CD4-positive, alpha-beta T cell treated with Interleukin-6 at 100 ng/mL for 8 hours (primary cell): ENCODE measurements at regions not wholly inside any gene's neighbourhood (a gene's known extent, or its start where the extent isn't known, plus 50 kb on each side); places are given as distances from the start of the nearest gene placed in this dataset.

Source experiments
- DNase-seq: peaks from one replicate; pipeline ENCODE4 v3.0.0-alpha.2; 2020; ENCODE audit warnings: mixed read lengths, low spot score

- DNase-seq = no peak
Observed at GRCh38 chr19:32176591-32176990, 168.8 kb upstream of the ZNF507 start.

DNA sequence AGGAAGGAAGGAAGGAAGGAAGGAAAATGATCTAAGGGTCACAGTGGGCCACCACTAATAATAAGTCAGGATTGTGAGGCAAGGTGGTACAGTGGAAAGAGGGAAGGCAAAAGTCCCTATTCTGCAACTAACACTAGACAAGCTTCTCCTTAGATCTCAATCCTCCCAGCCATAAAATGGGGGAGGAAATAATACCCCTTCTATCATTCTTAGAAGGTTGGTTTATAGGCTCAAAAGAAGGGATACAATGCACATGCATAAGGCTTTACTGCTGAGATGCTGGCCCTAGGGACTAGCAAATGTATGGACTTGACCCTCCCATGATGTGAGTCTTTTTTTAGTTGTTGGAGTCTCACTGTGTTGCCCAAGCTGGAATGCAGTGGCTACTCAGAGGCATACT lies 167.7 kb upstream of the ZNF507 start:
- DNase-seq = no peak

DNA sequence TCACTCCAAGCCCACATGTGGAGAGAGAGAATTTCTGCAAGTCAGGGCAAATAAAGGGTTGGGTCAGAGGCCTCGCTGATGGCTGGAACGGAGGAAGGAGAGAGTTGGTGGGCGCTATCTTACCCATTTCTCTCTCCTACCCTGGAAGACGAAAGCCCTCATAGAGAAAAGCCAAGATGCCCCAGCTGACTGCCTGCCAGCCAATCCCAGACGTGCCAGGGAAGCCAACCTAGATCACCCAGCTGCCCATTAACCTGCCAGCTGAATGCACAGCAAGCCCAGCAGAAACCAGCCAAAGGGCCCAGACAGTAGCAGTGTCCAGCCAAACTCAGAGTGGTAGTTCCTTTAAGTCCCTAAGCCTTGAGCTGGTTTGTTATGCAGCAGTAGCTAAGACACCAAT lies 167.0 kb upstream of the ZNF507 start:
- no peak for DNase-seq

- no peak for DNase-seq
Observed at GRCh38 chr19:32178956-32179355, 166.5 kb upstream of the ZNF507 start.

- no peak for DNase-seq
Observed at GRCh38 chr19:32181216-32181920, 164.0 kb upstream of the ZNF507 start.

DNA sequence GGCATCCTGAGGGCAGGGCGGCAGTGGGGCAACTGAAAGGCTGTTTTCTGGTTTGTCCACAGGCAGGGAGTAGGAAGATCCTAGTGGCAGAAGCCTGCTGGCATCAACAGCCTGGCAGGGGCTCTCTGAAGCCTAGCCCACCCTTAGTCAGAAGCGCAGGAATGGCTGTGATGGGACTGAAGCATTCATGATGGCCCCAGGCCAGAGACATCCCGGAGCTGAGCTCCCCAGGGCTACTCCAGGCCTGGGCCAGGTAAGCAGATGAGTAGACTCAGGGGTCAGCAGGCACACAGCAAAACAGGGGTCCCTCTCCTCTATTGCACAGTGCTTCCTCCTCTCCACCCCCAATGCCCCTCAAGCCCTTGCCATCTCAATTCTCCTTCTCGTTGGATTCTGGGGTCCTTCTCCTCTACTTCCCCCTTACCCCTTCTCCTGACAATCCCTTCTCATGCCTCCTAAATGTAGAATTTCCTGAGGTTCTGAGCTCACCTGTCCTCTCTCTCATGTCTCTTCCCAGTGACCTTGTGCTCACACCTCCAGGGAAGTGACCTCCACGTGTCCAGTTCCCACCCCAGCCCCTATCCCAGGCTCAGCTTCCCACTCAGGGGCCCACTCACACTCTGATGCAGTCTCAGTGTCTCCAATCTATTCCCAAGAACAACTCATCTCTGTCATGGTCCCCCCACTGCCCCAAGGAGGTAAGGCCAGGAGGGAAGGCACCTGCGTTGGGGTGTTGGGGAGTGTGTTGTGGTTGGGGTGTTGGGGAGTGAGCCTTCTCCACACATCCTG lies 158.7 kb upstream of the ZNF507 start:
- DNase-seq = no peak

GRCh38 chr19:32188921-32189320 lies 156.5 kb upstream of the ZNF507 start:
- no peak for DNase-seq

- no peak for DNase-seq
Observed at GRCh38 chr19:32189956-32190706, 155.3 kb upstream of the ZNF507 start.

DNA sequence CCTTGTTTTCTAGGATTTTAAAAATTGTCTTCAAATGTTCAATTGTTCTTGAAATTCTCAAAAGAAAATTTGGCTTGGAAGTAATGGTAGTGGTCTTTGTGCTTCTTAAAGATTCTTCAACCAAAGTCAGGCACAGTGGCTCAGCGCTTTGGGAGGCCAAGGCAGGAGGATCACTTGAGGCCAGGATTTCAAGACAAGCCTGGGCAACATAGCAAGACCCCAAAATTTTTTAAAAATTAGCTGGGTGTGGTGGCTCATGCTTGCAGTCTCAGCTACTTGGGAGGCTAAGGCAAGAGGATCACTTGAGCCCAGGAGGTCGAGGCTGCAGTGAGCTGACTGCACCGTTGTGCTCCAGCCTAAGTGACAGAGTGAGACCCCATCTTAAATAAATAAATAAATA lies 153.5 kb upstream of the ZNF507 start:
- no peak for DNase-seq

- DNase-seq = no peak
Observed at GRCh38 chr19:32195706-32196610, 149.5 kb upstream of the ZNF507 start.

DNA sequence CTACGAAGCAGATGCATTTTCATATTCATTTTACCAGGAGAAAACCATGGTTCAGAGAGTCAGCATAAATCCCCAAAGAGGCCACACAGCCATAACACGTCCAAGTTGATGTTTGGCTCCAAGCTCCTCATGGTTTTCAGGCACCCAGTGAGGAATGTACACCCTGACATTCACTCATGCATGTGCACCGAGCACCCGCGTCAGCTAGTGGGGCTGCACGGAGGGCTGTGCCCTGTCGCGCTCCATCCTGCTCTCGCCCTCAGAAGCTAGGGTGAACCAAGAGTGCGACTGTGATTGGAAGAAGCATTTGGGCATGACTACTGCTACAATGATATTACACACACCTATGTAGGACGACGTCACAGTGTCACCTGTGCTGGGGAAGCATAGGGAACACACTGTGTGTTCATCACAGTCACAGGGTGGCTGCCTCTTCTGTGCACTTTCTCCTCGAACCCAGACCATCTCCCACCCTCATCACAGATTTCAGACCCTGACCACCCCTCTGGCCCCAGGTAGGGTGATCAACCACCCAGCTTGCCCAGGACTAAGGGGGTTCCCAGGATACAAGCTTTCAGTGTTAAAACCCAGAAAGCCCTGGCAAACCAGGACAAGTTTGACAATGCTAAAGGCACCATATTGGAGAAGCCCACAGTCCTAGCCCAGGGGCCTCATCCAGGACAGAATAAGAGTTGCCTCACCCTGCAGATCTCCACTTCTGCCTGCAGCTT lies 148.6 kb upstream of the ZNF507 start:
- no peak for DNase-seq

DNA sequence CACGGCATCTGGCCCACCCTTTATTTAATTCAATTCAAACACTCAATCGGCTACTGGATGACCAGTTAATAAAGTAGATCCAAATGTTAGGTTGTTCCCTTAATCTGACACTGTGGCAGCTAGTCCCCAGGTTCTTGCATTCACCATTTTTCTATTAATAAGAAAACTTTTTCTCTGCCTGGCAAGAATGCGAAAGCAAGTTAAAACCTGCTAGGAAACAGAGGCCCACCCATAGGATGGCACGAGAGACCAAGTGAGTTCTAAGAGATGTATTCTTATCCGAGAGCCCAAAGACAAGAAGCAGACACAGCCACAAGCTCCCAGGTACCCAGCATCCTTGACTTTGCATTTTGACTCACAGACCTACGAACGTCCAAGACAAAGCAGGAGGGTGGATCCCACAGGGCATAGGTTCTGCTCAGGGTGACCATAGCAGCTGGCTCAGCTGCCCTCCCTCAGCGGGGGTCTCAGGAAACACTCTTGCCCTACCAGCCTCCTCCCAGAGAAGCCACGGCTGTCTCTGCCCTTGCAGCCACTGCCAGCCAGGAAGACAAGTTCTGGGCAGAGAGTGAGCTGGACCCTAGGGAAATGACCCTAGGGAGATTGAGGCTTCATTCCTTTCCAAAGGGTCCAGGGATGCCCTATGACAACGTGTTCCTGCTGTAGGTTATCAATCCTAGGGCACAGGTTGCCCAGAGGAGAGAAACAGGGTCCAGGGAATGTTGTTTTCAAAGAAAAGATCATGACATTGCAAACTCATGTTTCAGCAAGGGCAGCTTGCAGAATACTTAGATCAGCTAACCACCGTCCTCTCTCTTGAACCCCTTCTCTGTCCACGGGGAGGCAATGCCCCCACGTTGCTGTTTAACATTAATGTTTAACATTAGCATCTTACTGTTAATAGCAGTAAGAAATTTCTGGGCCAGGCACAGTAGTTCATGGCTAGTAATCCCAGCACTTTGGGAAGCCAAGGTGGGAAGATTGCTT lies 147.2 kb upstream of the ZNF507 start:
- no peak for DNase-seq

- DNase-seq = no peak
Observed at GRCh38 chr19:32199501-32200040, 145.8 kb upstream of the ZNF507 start.

DNA sequence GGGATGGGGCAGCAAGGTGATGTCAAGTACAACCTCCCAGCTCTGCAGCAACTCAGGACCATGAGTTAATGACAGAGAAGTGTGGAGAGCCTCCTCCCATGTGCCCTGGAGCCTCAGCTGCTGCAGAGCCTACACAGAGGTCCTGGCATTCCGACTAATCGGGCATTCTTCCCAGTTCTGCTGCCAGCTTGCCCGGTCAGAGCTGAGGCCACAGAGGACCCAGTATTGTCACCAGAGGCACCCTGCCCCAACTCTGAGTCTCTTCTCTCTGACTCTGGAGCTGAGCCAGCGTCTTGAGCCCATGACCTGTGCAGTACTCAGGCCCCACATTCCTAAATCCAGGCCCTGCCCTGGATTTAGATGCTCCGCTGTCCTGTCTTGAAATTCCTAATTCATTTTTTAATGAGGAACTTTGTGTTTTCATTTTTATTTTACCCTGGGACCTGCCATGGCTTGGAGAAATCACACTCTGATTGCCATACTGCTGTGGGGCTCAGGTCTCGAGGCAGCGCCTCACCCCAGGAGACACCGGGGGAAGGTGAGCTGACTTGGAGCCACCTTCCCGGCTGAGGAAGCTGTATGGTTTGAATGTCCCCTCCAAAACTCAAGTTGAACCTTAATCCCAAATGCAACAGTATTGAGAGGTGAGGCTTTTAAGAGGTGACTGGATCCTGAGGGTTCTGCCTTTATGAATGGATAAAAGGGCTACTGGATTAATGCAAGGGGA lies 144.9 kb upstream of the ZNF507 start:
- no peak for DNase-seq

GRCh38 chr19:32201211-32201610 lies 144.2 kb upstream of the ZNF507 start:
- no peak for DNase-seq

GRCh38 chr19:32201636-32202051 lies 143.8 kb upstream of the ZNF507 start:
- no peak for DNase-seq

DNA sequence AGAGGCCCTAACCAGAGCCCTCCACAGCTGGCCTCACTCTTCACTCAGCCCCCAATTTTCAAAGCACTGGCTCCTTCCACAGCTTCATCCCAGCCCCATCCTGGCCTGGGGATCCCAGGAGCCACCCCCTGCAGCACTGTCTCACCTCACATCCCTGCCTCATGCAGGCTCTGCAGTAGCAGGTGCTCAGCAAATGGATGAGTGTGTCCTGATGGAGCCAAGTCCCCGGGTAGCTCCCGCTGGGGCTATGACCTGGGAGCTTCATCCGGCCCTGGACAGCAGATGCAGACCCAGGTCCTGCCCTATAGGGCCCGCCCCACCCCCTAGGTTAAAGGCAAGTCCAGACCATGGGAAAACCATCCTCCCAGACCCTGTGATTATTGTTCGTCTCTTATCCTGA lies 143.2 kb upstream of the ZNF507 start:
- DNase-seq = no peak

DNA sequence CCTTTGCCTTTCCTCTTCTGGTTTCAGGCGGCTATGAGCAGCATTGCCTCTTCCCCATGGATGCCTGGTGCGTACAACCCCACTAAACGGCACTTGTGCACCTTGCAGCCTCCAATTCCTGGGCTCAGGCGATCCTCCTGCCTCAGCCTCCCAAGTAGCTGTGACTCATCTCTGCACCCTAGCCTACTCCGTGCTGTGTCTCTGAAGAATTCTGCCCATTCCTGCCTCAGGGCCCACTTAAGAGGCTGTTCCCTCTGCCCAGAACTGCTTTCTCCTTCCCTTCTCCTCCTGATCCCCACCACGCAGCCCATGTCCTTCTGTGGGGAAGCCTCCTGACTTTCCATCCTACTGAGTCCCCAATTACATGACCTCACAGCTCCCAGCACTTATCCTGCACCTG lies 142.2 kb upstream of the ZNF507 start:
- no peak for DNase-seq

- no peak for DNase-seq
Observed at GRCh38 chr19:32206065-32206464, 139.3 kb upstream of the ZNF507 start.
